Caco-2 (cell line): ENCODE measurements at regions not wholly inside any gene's neighbourhood (a gene's known extent, or its start where the extent isn't known, plus 50 kb on each side); places are given as distances from the start of the nearest gene placed in this dataset.

ENCODE experiments used
- BruUV-seq: library from RNA; stranded (reverse); fragments of 400-500 nt; replicated peaks from 2 replicates; lab custom pipeline; 2021; lab: Mats Ljungman, UMichigan
- CTCF ChIA-PET: fragments of 300-600 bp; sonication (Branson Sonifier 250); formaldehyde crosslinking; loops from one replicate; lab custom pipeline; 2022; ENCODE audit warnings: antibody characterized with exemption; lab: Charles Lee
- POLR2A ChIA-PET: fragments of 300-600 bp; sonication (Branson Sonifier 250); formaldehyde crosslinking; loops from one replicate; lab custom pipeline; 2022; ENCODE audit warnings: antibody characterized with exemption; lab: Charles Lee
- DNase-seq, 2 experiments: peaks; one replicate each; pipeline versions ENCODE4 v3.0.0 to v3.0.0-alpha.2; 2020 to 2022
- H3K27me3 ChIP-seq: replicated peaks from 2 replicates; pipeline ENCODE4 v1.6.0; 2011; ENCODE audit warnings: low read length; ENCODE audit not compliant: control insufficient read depth, insufficient read depth
- H3K36me3 ChIP-seq: 2 replicates; pipeline ENCODE4 v1.5.1; 2011; ENCODE audit warnings: low read length; ENCODE audit not compliant: control insufficient read depth, insufficient read depth
- H3K4me1 ChIP-seq: fragments of 250-450 bp; sonication (Bioruptor Pico); 2 replicates; pipeline ENCODE4 v1.5.1; 2020; ENCODE audit warnings: mild to moderate bottlenecking
- H3K4me3 ChIP-seq: 2 replicates; pipeline ENCODE4 v1.5.1; 2011; ENCODE audit warnings: low read depth, mild to moderate bottlenecking, control low read depth, low read length
- H3K9me3 ChIP-seq: fragments of 250-450 bp; sonication (Bioruptor Pico); 2 replicates; pipeline ENCODE4 v1.5.1; 2020; ENCODE audit warnings: mild to moderate bottlenecking, moderate library complexity
- H3K27ac Mint-ChIP-seq: one replicate; pipeline ENCODE4 v1.8.0; 2022; ENCODE audit warnings: mixed read lengths; ENCODE audit not compliant: unreplicated experiment
- H3K27me3 Mint-ChIP-seq: one replicate; pipeline ENCODE4 v1.8.0; 2022; ENCODE audit warnings: mixed read lengths; ENCODE audit not compliant: insufficient read depth, unreplicated experiment
- H3K36me3 Mint-ChIP-seq: one replicate; pipeline ENCODE4 v1.8.0; 2022; ENCODE audit warnings: mild to moderate bottlenecking, mixed read lengths; ENCODE audit not compliant: insufficient read depth, unreplicated experiment
- H3K4me1 Mint-ChIP-seq: one replicate; pipeline ENCODE4 v1.8.0; 2022; ENCODE audit warnings: low read depth, mixed read lengths; ENCODE audit not compliant: unreplicated experiment
- H3K4me3 Mint-ChIP-seq: one replicate; pipeline ENCODE4 v1.8.0; 2022; ENCODE audit warnings: mild to moderate bottlenecking, moderate library complexity, mixed read lengths; ENCODE audit not compliant: unreplicated experiment
- H3K9me3 Mint-ChIP-seq: one replicate; pipeline ENCODE4 v1.8.0; 2022; ENCODE audit warnings: mixed read lengths; ENCODE audit not compliant: unreplicated experiment
- CTCF ChIP-seq, 2 experiments: fragments of 200-600 bp in 1 of 2; IDR thresholded peaks; 1 replicate in 1 of 2; 2 replicates in 1 of 2; pipeline versions ENCODE4 v1.5.1 to v1.8.0; 2011 to 2022; ENCODE audit warnings: antibody characterized with exemption in 1 of 2, control low read depth in 1 of 2, inconsistent platforms in 1 of 2, low read depth in 1 of 2, low read length in 1 of 2, mild to moderate bottlenecking in 1 of 2, moderate library complexity in 1 of 2; ENCODE audit not compliant: insufficient read depth in 1 of 2, severe bottlenecking in 1 of 2, unreplicated experiment in 1 of 2
- intact Hi-C: fragments of 100-400 bp; cut with micrococcal nuclease; formaldehyde crosslinking; loops from one replicate; pipeline ENCODE4 v1.10.0; 2022; ENCODE audit not compliant: unreplicated experiment

GRCh38 chr5:34511915-34512314, 144.2 kb upstream of the RAI14 start:
- no peak overlapping the region for H3K4me3 Mint-ChIP-seq
- no peaks in the 10 kb centered on the region for H3K36me3 Mint-ChIP-seq

GRCh38 chr5:34516166-34516565, 140.0 kb upstream of the RAI14 start:
- Histone ChIP-seq H3K4me1 (peaks cover 11% of the 10 kb centered on the region), H3K36me3 (no peaks in the 10 kb centered on the region), H3K4me3 (no peak overlapping the region), H3K9me3 (no peaks in the 10 kb centered on the region), H3K27me3 (no peaks in the 10 kb centered on the region)
- Mint-ChIP-seq H3K27ac (no peak overlapping the region), H3K4me3 (no peak overlapping the region), H3K9me3 (no peaks in the 10 kb centered on the region), H3K27me3 (no peaks in the 10 kb centered on the region), H3K36me3 (no peaks in the 10 kb centered on the region), H3K4me1 (peaks cover 22% of the 10 kb centered on the region)
- ChIA-PET CTCF (interaction anchor here (1.1 kb wide), 1 partner anchor 30 kb away, joined by 4 read pairs; no protein-coding TSS in a partner anchor), POLR2A (no interaction called here)
- BruUV-seq, result no TSS peak
- DNase-seq, result no peak
- intact Hi-C loops, result no loop called here
- TF ChIP-seq CTCF (IDR thresholded peaks at IDR 0.05; ENCODE audit: insufficient read depth in 1 of 2, low read depth in 1 of 2, low read length in 1 of 2, severe bottlenecking in 1 of 2, unreplicated experiment in 1 of 2), result no peak

More at GRCh38 chr5:34511915-34512314, 144.2 kb upstream of the RAI14 start:
- H3K36me3 ChIP-seq, result no peaks in the 10 kb centered on the region
- Mint-ChIP-seq H3K4me1 (peaks cover 38% of the 10 kb centered on the region), H3K9me3 (no peaks in the 10 kb centered on the region), H3K27ac (peak overlapping the region; percentile 0), H3K27me3 (no peaks in the 10 kb centered on the region)
- intact Hi-C loops, result loop anchor here (1.0 kb wide), 2 partner anchors 10 to 25 kb away; no protein-coding TSS in a partner anchor
- no peaks in the 10 kb centered on the region for H3K27me3 ChIP-seq
- H3K4me1 ChIP-seq, result peaks cover 30% of the 10 kb centered on the region
- no peak overlapping the region for H3K4me3 ChIP-seq
- no peak for DNase-seq
- no peak for TF ChIP-seq CTCF (IDR thresholded peaks at IDR 0.05; ENCODE audit: insufficient read depth in 1 of 2, low read depth in 1 of 2, low read length in 1 of 2, severe bottlenecking in 1 of 2, unreplicated experiment in 1 of 2)
- H3K9me3 ChIP-seq, result no peaks in the 10 kb centered on the region
- POLR2A ChIA-PET, result no interaction called here
- BruUV-seq, result no TSS peak
- CTCF ChIA-PET, result interaction anchor here (0.7 kb wide), 1 partner anchor 11 kb away, joined by 6 read pairs; no protein-coding TSS in a partner anchor

- Mint-ChIP-seq H3K27ac (no peak overlapping the region), H3K4me3 (no peak overlapping the region), H3K4me1 (peaks cover 22% of the 10 kb centered on the region), H3K36me3 (no peaks in the 10 kb centered on the region), H3K27me3 (no peaks in the 10 kb centered on the region), H3K9me3 (no peaks in the 10 kb centered on the region)
- H3K27me3 ChIP-seq, result no peaks in the 10 kb centered on the region
- BruUV-seq, result no TSS peak
- intact Hi-C loops, result no loop called here
- H3K4me1 ChIP-seq, result peaks cover 10% of the 10 kb centered on the region
- no peak overlapping the region for H3K4me3 ChIP-seq
- DNase-seq, result no peak
- H3K9me3 ChIP-seq, result no peaks in the 10 kb centered on the region
- no peak for TF ChIP-seq CTCF (IDR thresholded peaks at IDR 0.05; ENCODE audit: insufficient read depth in 1 of 2, low read depth in 1 of 2, low read length in 1 of 2, severe bottlenecking in 1 of 2, unreplicated experiment in 1 of 2)
- ChIA-PET POLR2A (no interaction called here), CTCF (interaction anchor here (1.1 kb wide), 1 partner anchor 31 kb away, joined by 4 read pairs; no protein-coding TSS in a partner anchor)
- no peaks in the 10 kb centered on the region for H3K36me3 ChIP-seq
These were observed 139.4 kb upstream of the RAI14 start for GRCh38 chr5:34516686-34517085.
